ENCODE measurements at regions not wholly inside any gene's neighbourhood (a gene's known extent, or its start where the extent isn't known, plus 50 kb on each side); places are given as distances from the start of the nearest gene placed in this dataset.

GRCh38 chr18:11518788-11519685, 90.4 kb upstream of the SLC35G4 start (continued):
- TF ChIP-seq, protein P1, sequence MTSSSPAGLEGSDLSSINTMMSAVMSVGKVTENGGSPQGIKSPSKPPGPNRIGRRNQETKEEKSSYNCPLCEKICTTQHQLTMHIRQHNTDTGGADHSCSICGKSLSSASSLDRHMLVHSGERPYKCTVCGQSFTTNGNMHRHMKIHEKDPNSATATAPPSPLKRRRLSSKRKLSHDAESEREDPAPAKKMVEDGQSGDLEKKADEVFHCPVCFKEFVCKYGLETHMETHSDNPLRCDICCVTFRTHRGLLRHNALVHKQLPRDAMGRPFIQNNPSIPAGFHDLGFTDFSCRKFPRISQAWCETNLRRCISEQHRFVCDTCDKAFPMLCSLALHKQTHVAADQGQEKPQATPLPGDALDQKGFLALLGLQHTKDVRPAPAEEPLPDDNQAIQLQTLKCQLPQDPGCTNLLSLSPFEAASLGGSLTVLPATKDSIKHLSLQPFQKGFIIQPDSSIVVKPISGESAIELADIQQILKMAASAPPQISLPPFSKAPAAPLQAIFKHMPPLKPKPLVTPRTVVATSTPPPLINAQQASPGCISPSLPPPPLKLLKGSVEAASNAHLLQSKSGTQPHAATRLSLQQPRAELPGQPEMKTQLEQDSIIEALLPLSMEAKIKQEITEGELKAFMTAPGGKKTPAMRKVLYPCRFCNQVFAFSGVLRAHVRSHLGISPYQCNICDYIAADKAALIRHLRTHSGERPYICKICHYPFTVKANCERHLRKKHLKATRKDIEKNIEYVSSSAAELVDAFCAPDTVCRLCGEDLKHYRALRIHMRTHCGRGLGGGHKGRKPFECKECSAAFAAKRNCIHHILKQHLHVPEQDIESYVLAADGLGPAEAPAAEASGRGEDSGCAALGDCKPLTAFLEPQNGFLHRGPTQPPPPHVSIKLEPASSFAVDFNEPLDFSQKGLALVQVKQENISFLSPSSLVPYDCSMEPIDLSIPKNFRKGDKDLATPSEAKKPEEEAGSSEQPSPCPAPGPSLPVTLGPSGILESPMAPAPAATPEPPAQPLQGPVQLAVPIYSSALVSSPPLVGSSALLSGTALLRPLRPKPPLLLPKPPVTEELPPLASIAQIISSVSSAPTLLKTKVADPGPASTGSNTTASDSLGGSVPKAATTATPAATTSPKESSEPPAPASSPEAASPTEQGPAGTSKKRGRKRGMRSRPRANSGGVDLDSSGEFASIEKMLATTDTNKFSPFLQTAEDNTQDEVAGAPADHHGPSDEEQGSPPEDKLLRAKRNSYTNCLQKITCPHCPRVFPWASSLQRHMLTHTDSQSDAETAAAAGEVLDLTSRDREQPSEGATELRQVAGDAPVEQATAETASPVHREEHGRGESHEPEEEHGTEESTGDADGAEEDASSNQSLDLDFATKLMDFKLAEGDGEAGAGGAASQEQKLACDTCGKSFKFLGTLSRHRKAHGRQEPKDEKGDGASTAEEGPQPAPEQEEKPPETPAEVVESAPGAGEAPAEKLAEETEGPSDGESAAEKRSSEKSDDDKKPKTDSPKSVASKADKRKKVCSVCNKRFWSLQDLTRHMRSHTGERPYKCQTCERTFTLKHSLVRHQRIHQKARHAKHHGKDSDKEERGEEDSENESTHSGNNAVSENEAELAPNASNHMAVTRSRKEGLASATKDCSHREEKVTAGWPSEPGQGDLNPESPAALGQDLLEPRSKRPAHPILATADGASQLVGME (CRISPR knock-in tag; IDR thresholded peaks at IDR 0.05): no peak
- TF ChIP-seq MED1 (CRISPR knock-in tag; IDR thresholded peaks at IDR 0.05; ENCODE audit: borderline replicate concordance): no peak
- TF ChIP-seq, protein P2, sequence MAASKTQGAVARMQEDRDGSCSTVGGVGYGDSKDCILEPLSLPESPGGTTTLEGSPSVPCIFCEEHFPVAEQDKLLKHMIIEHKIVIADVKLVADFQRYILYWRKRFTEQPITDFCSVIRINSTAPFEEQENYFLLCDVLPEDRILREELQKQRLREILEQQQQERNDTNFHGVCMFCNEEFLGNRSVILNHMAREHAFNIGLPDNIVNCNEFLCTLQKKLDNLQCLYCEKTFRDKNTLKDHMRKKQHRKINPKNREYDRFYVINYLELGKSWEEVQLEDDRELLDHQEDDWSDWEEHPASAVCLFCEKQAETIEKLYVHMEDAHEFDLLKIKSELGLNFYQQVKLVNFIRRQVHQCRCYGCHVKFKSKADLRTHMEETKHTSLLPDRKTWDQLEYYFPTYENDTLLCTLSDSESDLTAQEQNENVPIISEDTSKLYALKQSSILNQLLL (CRISPR knock-in tag; IDR thresholded peaks at IDR 0.05; ENCODE audit: borderline replicate concordance): no peak
- no peak for TF ChIP-seq CREBBP (IDR thresholded peaks at IDR 0.05; ENCODE audit: low read depth, low read length)
- no peak for TF ChIP-seq ZSCAN29 (IDR thresholded peaks at IDR 0.05)
- TF ChIP-seq LCOR (CRISPR knock-in tag; IDR thresholded peaks at IDR 0.05): no peak
- no peak for TF ChIP-seq CBX8 (IDR thresholded peaks at IDR 0.05; ENCODE audit: borderline replicate concordance, extremely low read depth, low read depth, low read length, poor library complexity, severe bottlenecking)
- no peak for TF ChIP-seq COPS2 (conservative IDR thresholded peaks at IDR 0.05)
- no peak for TF ChIP-seq FOXK1 (CRISPR knock-in tag; IDR thresholded peaks at IDR 0.05; ENCODE audit: borderline replicate concordance)
- TF ChIP-seq SRF (CRISPR knock-in tag; IDR thresholded peaks at IDR 0.05): no peak
- TF ChIP-seq KDM4B (IDR thresholded peaks at IDR 0.05; ENCODE audit: borderline replicate concordance in 2 of 2, low read depth in 1 of 2): no peak
- TF ChIP-seq RAD21 (CRISPR knock-in tag; conservative IDR thresholded peaks at IDR 0.05 in 1 of 2, IDR thresholded peaks at IDR 0.05 in 1 of 2): peak in 1 of 2 experiments; percentile 57; a peak in 2 of 4 replicates
- no peak for TF ChIP-seq PHB2 (IDR thresholded peaks at IDR 0.05; ENCODE audit: low read depth)
- TF ChIP-seq ADNP (tag; IDR thresholded peaks at IDR 0.05): no peak
- no peak for TF ChIP-seq CBX3 (IDR thresholded peaks at IDR 0.05; ENCODE audit: borderline replicate concordance in 1 of 2, low read length in 2 of 2)
- no peak for TF ChIP-seq TOE1 (IDR thresholded peaks at IDR 0.05; ENCODE audit: borderline replicate concordance)
- no peak for TF ChIP-seq TOE1 (CRISPR knock-in tag; IDR thresholded peaks at IDR 0.05; ENCODE audit: borderline replicate concordance, low read depth)
- no peak for TF ChIP-seq ZNF280A (IDR thresholded peaks at IDR 0.05; ENCODE audit: low read depth, partially characterized antibody)

Data from K562 (cell line).